ENCODE measurements at regions not wholly inside any gene's neighbourhood (a gene's known extent, or its start where the extent isn't known, plus 50 kb on each side); places are given as distances from the start of the nearest gene placed in this dataset.

DNA sequence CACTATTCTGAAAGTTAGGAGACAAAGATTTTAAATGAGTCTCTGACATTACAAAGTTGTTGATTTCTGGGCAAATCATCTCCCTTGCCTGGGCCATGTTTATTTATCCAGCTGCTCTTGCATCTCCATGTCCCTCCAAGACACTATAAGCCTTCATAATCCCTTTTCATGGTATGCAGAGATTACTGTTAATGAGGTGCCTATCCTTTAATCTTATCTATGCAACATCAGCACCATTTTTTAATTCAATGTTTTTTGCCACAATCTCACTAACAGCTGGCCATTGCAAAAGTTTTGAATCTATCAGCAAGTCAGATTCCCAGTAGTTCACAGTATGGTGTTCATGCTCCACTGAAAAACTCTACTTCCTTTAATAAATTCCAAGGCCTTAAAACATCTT lies 108.5 kb upstream of the PTPRD start:
- TF ChIP-seq GATA2 (IDR thresholded peaks at IDR 0.05; ENCODE audit: low read depth, low read length): no peak
- no peak for TF ChIP-seq GATA3 (IDR thresholded peaks at IDR 0.05; ENCODE audit: low read depth, low read length)
